ENCODE measurements at regions not wholly inside any gene's neighbourhood (a gene's known extent, or its start where the extent isn't known, plus 50 kb on each side); places are given as distances from the start of the nearest gene placed in this dataset.

DNA sequence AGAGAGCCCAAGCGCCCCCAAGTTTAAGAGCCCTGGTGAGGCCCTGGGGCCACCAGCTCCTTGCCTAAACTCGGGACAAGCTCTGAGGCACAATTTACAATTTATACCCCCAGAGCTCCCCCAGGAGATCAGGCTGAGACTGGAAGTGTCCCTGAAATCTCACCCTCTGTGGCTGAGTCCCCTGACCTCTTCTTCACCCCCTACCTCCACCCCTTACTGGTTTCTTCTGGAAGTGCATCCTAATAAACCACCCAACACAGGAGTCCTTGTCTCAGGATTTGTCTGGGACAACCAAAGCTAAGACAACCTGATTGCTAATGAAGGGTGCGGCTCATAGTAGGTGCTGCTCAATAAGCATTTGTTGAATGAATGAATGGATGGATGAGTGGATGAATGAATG lies 206.4 kb downstream of the BCL11B start:
- TF ChIP-seq POLR2AphosphoS5 (IDR thresholded peaks at IDR 0.05), result no peak
- TF ChIP-seq EP300 (IDR thresholded peaks at IDR 0.05), result no peak
- TF ChIP-seq CTCF (IDR thresholded peaks at IDR 0.05), result no peak
- no peak for TF ChIP-seq POLR2A (IDR thresholded peaks at IDR 0.05)
